ENCODE measurements at regions not wholly inside any gene's neighbourhood (a gene's known extent, or its start where the extent isn't known, plus 50 kb on each side); places are given as distances from the start of the nearest gene placed in this dataset.
A peak's percentile ranks its signal among the peaks of the same experiment; 100 is the strongest.

DNA sequence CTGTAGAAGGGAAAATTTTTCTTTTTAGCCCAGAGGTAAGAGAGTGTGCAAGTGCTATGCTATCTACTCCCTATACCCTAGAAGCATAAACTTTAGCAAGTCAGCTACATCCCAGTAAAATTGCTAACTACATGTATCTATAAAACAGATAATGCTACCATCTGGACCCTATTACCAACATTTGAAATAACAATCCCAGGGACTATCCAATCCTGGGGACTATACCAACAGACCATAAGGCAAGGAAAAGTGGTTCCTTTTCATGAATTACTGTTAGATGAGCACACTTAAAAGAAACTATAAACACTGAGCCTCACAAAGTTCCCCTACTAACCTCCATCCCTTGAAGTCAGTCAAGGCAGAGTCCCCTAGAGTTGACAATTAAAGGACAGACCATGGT lies 213.6 kb upstream of the VEGFC start:
- Histone ChIP-seq H3K4me3 (ENCODE audit: low read depth, low read length) (no peak overlapping the region), H2AFZ (ENCODE audit: low read length, unreplicated experiment) (peak overlapping the region; percentile 15), H3K79me2 (ENCODE audit: control insufficient read depth, insufficient read depth, low read length, unreplicated experiment) (no peaks in the 10 kb centered on the region), H3K27me3 (ENCODE audit: insufficient read depth, low read length) (no peaks in the 10 kb centered on the region), H3K4me1 (ENCODE audit: control insufficient read depth, insufficient read depth, low read length, unreplicated experiment) (peaks cover 61% of the 10 kb centered on the region), H3K27ac (ENCODE audit: low read depth, low read length) (peak overlapping the region; percentile 92), H3K36me3 (ENCODE audit: insufficient read depth, low read length) (no peaks in the 10 kb centered on the region)

DNA sequence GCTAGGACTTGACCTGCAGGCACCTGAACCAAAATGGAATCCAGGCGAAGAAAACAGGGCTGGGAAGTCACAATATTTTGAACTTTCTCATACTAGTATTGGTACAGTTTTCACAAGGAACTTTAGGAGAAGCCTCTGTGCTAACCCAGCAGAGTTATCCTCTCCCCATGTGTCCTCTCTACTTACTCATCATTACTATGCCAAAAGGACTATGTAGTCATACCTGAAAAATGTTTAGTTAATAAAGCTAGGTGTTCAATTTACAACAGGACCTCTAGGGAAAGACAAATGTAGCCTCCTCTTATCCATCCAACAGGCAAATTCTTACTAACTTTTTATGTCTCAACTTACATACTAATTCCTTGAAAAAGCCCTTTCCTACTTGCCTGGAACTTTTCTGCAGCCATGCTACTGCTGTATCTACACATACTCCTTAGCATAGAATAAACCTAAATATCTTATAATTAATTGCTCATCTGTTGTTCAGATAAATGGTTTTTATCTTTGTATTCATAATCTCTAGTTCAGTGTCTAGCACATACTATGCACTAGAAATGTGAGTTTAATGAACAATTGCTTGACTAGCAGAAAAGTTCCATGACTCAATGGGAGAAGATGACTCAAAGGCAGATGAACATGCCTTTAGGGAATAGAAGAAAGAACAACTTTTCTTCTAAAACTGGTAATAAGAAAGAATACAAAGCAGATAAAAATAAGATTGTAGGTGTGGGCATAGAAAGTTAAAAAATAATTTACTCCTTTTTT lies 215.5 kb upstream of the VEGFC start:
- peak overlapping the region; percentile 23; the same call in 1 of the 2 replicates for H3K4me3 ChIP-seq (ENCODE audit: low read depth, low read length)
- H3K36me3 ChIP-seq (ENCODE audit: insufficient read depth, low read length): peaks cover 3% of the 10 kb centered on the region; the same call in 1 of the 2 replicates
- H3K27ac ChIP-seq (ENCODE audit: low read depth, low read length): peak overlapping the region; percentile 92
- H3K4me1 ChIP-seq (ENCODE audit: control insufficient read depth, insufficient read depth, low read length, unreplicated experiment): peaks cover 51% of the 10 kb centered on the region
- H3K27me3 ChIP-seq (ENCODE audit: insufficient read depth, low read length): no peaks in the 10 kb centered on the region
- H3K79me2 ChIP-seq (ENCODE audit: control insufficient read depth, insufficient read depth, low read length, unreplicated experiment): no peaks in the 10 kb centered on the region
- peak overlapping the region; percentile 39 for H2AFZ ChIP-seq (ENCODE audit: low read length, unreplicated experiment)

DNA sequence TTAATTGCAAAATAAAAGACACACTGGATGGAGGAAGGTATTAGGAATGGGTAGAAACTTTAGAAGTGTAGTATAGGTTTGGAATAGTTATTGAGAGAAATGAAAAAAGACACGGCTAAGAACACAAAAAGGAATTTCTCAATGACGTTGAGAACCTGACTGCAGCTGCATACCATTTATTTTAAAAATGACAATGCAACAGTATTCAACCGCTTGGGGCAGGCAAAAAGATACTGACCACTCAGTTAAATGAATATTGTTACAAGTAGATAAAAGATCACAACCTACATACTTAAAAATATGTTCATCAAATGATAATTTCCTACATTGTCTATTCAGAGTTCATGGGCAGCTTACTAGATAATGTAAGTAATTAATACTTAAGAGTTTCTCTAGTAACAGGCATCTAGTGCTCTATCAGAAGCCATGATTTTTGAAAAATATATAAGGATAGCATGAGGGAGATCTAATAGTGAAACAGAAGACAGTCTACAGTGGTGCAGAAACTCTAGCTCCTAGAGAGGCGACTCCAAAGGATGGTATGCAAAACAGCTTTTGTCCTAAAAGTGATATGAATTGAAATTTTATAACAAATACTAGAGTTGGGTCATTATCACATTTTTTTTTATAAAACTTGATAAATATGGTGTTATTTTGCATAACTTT lies 216.2 kb upstream of the VEGFC start:
- Histone ChIP-seq H3K79me2 (ENCODE audit: control insufficient read depth, insufficient read depth, low read length, unreplicated experiment) (no peaks in the 10 kb centered on the region), H2AFZ (ENCODE audit: low read length, unreplicated experiment) (peak overlapping the region; percentile 21), H3K27ac (ENCODE audit: low read depth, low read length) (peak overlapping the region; percentile 92), H3K27me3 (ENCODE audit: insufficient read depth, low read length) (no peaks in the 10 kb centered on the region), H3K36me3 (ENCODE audit: insufficient read depth, low read length) (peaks cover 3% of the 10 kb centered on the region; the same call in 1 of the 2 replicates), H3K4me1 (ENCODE audit: control insufficient read depth, insufficient read depth, low read length, unreplicated experiment) (peaks cover 51% of the 10 kb centered on the region), H3K4me3 (ENCODE audit: low read depth, low read length) (peak overlapping the region; percentile 23; the same call in 1 of the 2 replicates)

DNA sequence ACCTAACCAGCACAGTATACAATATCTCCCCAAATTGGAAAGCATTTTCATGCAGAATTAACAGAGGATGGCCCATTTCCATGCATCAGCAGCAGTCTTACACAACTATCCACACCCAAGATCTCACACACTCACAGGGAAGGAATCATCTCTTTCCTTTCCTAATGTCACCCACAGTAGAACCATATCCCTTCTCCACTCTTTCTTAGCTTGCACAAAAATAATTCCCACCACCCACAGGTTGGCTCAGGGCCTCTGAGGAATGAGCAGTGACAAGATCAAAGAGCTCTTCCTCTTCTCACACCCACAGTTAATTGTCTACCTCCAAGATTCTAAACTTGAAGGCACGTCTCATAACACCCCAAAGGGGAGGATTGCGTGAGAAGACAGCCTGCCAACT lies 217.7 kb upstream of the VEGFC start:
- no peaks in the 10 kb centered on the region for H3K79me2 ChIP-seq (ENCODE audit: control insufficient read depth, insufficient read depth, low read length, unreplicated experiment)
- H3K4me1 ChIP-seq (ENCODE audit: control insufficient read depth, insufficient read depth, low read length, unreplicated experiment): peaks cover 47% of the 10 kb centered on the region
- peak overlapping the region; percentile 21 for H2AFZ ChIP-seq (ENCODE audit: low read length, unreplicated experiment)

DNA sequence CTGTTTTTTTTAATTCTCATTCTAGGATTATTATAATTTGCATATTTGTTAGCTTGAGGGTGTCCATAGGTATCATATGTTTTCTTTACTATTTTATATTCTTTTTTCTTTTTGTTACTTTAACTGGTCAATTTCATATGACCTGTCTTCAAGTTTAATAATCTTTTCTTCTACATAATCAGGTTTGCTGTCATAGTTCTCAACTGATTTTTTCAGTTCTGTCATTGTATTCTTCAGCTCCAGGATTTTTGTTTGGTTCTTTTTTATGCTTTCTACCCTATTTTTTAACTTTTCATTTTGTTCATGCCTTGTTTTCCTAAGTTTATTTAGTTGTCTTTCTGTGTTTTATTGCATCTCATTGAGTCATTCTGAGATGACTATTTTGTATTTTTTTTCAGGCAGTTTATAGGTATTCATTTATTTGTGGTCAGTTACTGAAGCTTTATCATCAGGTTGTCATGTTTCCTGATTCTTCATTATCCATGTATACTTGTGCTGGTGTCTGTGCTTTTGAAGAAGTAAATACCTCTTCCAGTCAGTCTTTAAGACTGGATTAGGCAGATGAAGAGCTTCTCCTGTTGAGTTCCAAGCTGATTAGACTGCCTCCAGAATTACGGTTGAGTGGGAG lies 220.3 kb upstream of the VEGFC start:
- Histone ChIP-seq H2AFZ (ENCODE audit: low read length, unreplicated experiment) (no peak overlapping the region), H3K4me3 (ENCODE audit: low read depth, low read length) (no peak overlapping the region), H3K27me3 (ENCODE audit: insufficient read depth, low read length) (no peaks in the 10 kb centered on the region), H3K36me3 (ENCODE audit: insufficient read depth, low read length) (peaks cover 3% of the 10 kb centered on the region; the same call in 1 of the 2 replicates), H3K79me2 (ENCODE audit: control insufficient read depth, insufficient read depth, low read length, unreplicated experiment) (no peaks in the 10 kb centered on the region), H3K27ac (ENCODE audit: low read depth, low read length) (no peak overlapping the region), H3K4me1 (ENCODE audit: control insufficient read depth, insufficient read depth, low read length, unreplicated experiment) (peaks cover 35% of the 10 kb centered on the region)

More for the DNA sequence above, 217.7 kb upstream of the VEGFC start:
- Histone ChIP-seq H3K36me3 (ENCODE audit: insufficient read depth, low read length) (peaks cover 3% of the 10 kb centered on the region; the same call in 1 of the 2 replicates), H3K27ac (ENCODE audit: low read depth, low read length) (no peak overlapping the region), H3K4me3 (ENCODE audit: low read depth, low read length) (no peak overlapping the region), H3K27me3 (ENCODE audit: insufficient read depth, low read length) (no peaks in the 10 kb centered on the region)

DNA sequence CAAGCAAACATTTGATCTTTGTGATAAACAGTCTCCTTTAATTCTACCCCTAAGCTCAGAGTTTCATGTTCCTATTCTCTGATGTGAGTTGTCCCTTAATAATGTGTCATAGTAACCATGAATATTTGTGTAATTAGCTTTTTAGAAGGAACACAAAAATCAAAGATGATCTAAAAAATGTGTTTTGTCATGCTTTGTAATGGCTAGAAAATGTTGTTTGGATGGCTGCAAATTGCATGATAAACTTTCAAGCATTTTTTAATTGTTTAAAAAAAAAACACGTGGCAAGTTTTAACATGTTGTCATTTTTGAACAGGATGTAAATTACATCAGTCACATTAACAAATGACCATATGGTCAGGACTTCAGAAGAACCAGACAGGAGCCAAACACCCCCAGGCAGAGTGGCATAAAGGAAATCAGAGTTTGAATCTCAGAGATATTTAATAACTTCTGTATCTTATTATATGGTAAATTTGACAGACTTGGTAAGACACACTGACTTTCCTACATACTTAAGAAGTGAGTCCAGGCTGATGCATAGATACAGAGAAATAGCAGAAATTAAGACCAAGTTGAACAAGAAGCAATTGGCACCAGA lies 223.9 kb upstream of the VEGFC start:
- Histone ChIP-seq H3K79me2 (ENCODE audit: control insufficient read depth, insufficient read depth, low read length, unreplicated experiment) (no peaks in the 10 kb centered on the region), H3K27ac (ENCODE audit: low read depth, low read length) (peak overlapping the region; percentile 74), H3K36me3 (ENCODE audit: insufficient read depth, low read length) (peaks cover 3% of the 10 kb centered on the region; the same call in 1 of the 2 replicates), H2AFZ (ENCODE audit: low read length, unreplicated experiment) (peak overlapping the region; percentile 9), H3K4me3 (ENCODE audit: low read depth, low read length) (no peak overlapping the region), H3K4me1 (ENCODE audit: control insufficient read depth, insufficient read depth, low read length, unreplicated experiment) (peaks cover 12% of the 10 kb centered on the region), H3K27me3 (ENCODE audit: insufficient read depth, low read length) (no peaks in the 10 kb centered on the region)

DNA sequence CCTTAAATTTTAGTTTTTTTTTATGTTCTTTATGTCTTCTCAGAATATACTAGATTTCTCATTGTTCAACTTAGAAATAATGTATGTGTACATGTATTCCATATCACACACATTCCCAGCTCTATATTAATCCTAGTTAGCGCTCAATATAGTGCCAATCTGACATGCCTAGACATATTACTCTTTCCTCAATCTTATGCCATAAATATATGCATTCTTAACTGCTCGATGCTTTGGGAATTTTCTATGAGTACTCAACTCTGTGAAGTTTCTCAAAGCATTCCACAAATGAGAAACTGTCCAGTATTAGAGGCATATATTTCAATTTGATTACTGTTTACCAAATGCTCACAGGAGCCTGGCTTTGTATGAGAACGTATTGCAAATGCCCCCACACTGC lies 231.2 kb upstream of the VEGFC start:
- Histone ChIP-seq H2AFZ (ENCODE audit: low read length, unreplicated experiment) (no peak overlapping the region), H3K36me3 (ENCODE audit: insufficient read depth, low read length) (no peaks in the 10 kb centered on the region), H3K4me1 (ENCODE audit: control insufficient read depth, insufficient read depth, low read length, unreplicated experiment) (peaks cover 7% of the 10 kb centered on the region), H3K4me3 (ENCODE audit: low read depth, low read length) (no peak overlapping the region), H3K27ac (ENCODE audit: low read depth, low read length) (no peak overlapping the region), H3K79me2 (ENCODE audit: control insufficient read depth, insufficient read depth, low read length, unreplicated experiment) (no peaks in the 10 kb centered on the region), H3K27me3 (ENCODE audit: insufficient read depth, low read length) (no peaks in the 10 kb centered on the region)

DNA sequence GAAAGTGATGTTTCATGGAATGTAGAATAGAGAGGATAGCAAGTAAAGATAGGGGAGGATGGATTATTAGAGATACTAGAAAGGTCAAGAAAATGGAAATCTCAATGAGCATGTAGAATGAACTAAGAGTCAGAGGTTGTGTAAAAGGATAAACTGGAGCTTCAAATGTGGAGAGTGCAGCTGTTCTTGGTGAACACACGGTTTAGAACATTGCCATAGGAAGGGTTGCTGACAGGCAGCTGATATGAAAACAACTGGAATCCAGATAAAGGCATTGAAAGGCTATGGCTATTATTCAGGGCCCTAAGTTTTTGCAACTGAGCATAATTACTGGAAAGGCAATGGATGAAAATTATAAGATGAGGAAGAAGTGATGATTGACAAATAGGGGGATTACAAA lies 239.6 kb upstream of the VEGFC start:
- Histone ChIP-seq H3K4me3 (ENCODE audit: low read depth, low read length) (no peak overlapping the region), H3K79me2 (ENCODE audit: control insufficient read depth, insufficient read depth, low read length, unreplicated experiment) (no peaks in the 10 kb centered on the region), H3K36me3 (ENCODE audit: insufficient read depth, low read length) (no peaks in the 10 kb centered on the region), H2AFZ (ENCODE audit: low read length, unreplicated experiment) (no peak overlapping the region), H3K4me1 (ENCODE audit: control insufficient read depth, insufficient read depth, low read length, unreplicated experiment) (peaks cover 8% of the 10 kb centered on the region), H3K27me3 (ENCODE audit: insufficient read depth, low read length) (no peaks in the 10 kb centered on the region), H3K27ac (ENCODE audit: low read depth, low read length) (no peak overlapping the region)

DNA sequence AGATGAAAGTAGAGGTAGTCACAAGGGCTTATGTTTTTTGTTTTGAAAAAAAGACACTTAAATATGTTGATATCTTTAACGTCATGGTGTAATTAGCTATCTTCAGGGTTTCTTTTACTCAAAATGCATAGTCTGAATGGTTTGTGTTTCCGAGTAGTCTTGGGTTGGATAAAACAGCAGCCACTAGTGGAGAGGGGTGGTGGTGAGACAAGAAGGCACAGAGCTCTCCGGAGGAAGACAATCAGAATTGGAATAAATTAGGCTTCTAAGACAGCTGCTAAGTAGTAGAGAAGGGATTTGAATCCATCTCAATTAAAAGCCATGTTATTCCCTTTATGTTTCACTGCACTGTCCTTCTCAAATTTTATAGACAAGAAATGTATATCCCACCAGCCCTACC lies 240.4 kb upstream of the VEGFC start:
- Histone ChIP-seq H3K27ac (ENCODE audit: low read depth, low read length) (no peak overlapping the region), H3K4me3 (ENCODE audit: low read depth, low read length) (no peak overlapping the region), H2AFZ (ENCODE audit: low read length, unreplicated experiment) (no peak overlapping the region), H3K36me3 (ENCODE audit: insufficient read depth, low read length) (no peaks in the 10 kb centered on the region), H3K79me2 (ENCODE audit: control insufficient read depth, insufficient read depth, low read length, unreplicated experiment) (no peaks in the 10 kb centered on the region), H3K4me1 (ENCODE audit: control insufficient read depth, insufficient read depth, low read length, unreplicated experiment) (peaks cover 8% of the 10 kb centered on the region), H3K27me3 (ENCODE audit: insufficient read depth, low read length) (no peaks in the 10 kb centered on the region)

DNA sequence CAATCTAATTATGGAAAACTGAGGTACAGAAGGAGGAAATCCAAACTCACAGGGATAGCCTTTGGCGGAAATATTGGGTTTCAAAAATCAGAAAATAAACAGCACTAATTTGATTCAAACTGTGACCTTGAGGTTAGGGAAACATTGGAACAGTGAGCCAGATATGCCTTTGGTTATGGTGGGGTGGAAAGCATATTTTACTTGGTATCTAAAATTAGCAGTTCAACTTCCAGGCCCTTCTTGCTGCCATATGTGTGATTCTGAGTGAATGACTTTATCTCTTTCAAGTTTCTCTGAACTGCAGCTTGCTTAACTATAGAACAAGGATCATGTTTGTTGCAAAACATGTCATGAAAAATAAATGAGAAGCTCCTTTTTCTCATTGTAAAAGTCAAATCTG lies 240.9 kb upstream of the VEGFC start:
- Histone ChIP-seq H3K27ac (ENCODE audit: low read depth, low read length) (no peak overlapping the region), H3K27me3 (ENCODE audit: insufficient read depth, low read length) (no peaks in the 10 kb centered on the region), H3K79me2 (ENCODE audit: control insufficient read depth, insufficient read depth, low read length, unreplicated experiment) (no peaks in the 10 kb centered on the region), H3K4me1 (ENCODE audit: control insufficient read depth, insufficient read depth, low read length, unreplicated experiment) (peaks cover 6% of the 10 kb centered on the region), H3K4me3 (ENCODE audit: low read depth, low read length) (no peak overlapping the region), H2AFZ (ENCODE audit: low read length, unreplicated experiment) (no peak overlapping the region), H3K36me3 (ENCODE audit: insufficient read depth, low read length) (no peaks in the 10 kb centered on the region)

Data from ACC112 (cell line).